ENCODE measurements at regions not wholly inside any gene's neighbourhood (a gene's known extent, or its start where the extent isn't known, plus 50 kb on each side); places are given as distances from the start of the nearest gene placed in this dataset.

DNA sequence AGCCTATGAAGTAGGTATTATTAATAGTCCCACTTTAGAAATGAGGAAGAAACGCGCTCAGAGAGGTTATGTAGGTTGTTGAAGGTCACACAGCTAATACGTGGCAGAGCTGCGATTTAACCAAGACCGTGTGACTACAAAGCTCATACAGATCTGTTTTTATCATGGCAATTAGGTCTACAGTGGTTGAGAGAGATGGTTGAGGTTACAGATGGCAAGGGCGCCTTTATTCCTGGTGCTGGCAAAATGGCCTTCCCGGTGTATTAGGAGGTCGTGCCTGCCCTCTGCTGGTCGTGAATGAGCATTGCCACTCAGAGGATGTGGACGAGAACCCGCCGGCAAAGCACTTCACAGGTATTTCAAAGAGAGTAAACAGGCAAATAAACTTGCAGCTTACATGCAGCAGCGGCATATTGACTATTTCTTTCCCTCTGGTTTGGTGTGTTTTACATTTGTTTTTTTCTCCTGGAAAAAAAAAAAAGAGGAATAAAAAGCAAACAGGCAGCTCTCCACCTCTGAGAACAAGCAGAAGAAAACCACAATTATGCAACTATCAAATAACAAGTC, 65.3 kb upstream of the EGFLAM start (continued):
- TF ChIP-seq ZNF280D (tag by site-specific recombination; IDR thresholded peaks at IDR 0.05): 0 out of 2 replicates have a peak, but pooled peaks have one; percentile 72
- no peak for TF ChIP-seq ZSCAN30 (tag by site-specific recombination; IDR thresholded peaks at IDR 0.05)
- TF ChIP-seq ZNF548 (tag by site-specific recombination; IDR thresholded peaks at IDR 0.05): no peak
- peak; percentile 54; the same call in 1 of the 2 replicates for TF ChIP-seq REPIN1 (tag by site-specific recombination; IDR thresholded peaks at IDR 0.05; ENCODE audit: low read depth)
- TF ChIP-seq, protein P1, sequence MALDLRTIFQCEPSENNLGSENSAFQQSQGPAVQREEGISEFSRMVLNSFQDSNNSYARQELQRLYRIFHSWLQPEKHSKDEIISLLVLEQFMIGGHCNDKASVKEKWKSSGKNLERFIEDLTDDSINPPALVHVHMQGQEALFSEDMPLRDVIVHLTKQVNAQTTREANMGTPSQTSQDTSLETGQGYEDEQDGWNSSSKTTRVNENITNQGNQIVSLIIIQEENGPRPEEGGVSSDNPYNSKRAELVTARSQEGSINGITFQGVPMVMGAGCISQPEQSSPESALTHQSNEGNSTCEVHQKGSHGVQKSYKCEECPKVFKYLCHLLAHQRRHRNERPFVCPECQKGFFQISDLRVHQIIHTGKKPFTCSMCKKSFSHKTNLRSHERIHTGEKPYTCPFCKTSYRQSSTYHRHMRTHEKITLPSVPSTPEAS (tag by site-specific recombination; IDR thresholded peaks at IDR 0.05): no peak
- TF ChIP-seq, protein P2, sequence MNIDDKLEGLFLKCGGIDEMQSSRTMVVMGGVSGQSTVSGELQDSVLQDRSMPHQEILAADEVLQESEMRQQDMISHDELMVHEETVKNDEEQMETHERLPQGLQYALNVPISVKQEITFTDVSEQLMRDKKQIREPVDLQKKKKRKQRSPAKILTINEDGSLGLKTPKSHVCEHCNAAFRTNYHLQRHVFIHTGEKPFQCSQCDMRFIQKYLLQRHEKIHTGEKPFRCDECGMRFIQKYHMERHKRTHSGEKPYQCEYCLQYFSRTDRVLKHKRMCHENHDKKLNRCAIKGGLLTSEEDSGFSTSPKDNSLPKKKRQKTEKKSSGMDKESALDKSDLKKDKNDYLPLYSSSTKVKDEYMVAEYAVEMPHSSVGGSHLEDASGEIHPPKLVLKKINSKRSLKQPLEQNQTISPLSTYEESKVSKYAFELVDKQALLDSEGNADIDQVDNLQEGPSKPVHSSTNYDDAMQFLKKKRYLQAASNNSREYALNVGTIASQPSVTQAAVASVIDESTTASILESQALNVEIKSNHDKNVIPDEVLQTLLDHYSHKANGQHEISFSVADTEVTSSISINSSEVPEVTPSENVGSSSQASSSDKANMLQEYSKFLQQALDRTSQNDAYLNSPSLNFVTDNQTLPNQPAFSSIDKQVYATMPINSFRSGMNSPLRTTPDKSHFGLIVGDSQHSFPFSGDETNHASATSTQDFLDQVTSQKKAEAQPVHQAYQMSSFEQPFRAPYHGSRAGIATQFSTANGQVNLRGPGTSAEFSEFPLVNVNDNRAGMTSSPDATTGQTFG (tag by site-specific recombination; IDR thresholded peaks at IDR 0.05; ENCODE audit: borderline replicate concordance): no peak
- no peak for TF ChIP-seq PRDM10 (tag by site-specific recombination; IDR thresholded peaks at IDR 0.05)
- TF ChIP-seq ZNF555 (tag by site-specific recombination; conservative IDR thresholded peaks at IDR 0.05): no peak
- TF ChIP-seq KLF8 (tag by site-specific recombination; IDR thresholded peaks at IDR 0.05): no peak
- TF ChIP-seq SCRT1 (tag by site-specific recombination; IDR thresholded peaks at IDR 0.05; ENCODE audit: borderline replicate concordance): no peak
- peak; percentile 85 for TF ChIP-seq ZNF580 (tag by site-specific recombination; IDR thresholded peaks at IDR 0.05)
- TF ChIP-seq MYNN (tag by site-specific recombination; IDR thresholded peaks at IDR 0.05; ENCODE audit: borderline replicate concordance): no peak
- TF ChIP-seq ZNF48 (tag by site-specific recombination; IDR thresholded peaks at IDR 0.05): no peak
- TF ChIP-seq OVOL3 (tag by site-specific recombination; IDR thresholded peaks at IDR 0.05): no peak
- TF ChIP-seq ZNF2 (tag by site-specific recombination; IDR thresholded peaks at IDR 0.05): peak; percentile 31; the same call in 1 of the 2 replicates
- no peak for TF ChIP-seq ZNF571 (tag by site-specific recombination; IDR thresholded peaks at IDR 0.05)
- peak; percentile 99 for TF ChIP-seq ZNF654 (tag by site-specific recombination; IDR thresholded peaks at IDR 0.05; ENCODE audit: low read depth)
- TF ChIP-seq ZNF214 (tag by site-specific recombination; IDR thresholded peaks at IDR 0.05; ENCODE audit: borderline replicate concordance): no peak
- peak; percentile 42; the same call in 1 of the 2 replicates for TF ChIP-seq SP7 (tag by site-specific recombination; IDR thresholded peaks at IDR 0.05)
- TF ChIP-seq, protein P3, sequence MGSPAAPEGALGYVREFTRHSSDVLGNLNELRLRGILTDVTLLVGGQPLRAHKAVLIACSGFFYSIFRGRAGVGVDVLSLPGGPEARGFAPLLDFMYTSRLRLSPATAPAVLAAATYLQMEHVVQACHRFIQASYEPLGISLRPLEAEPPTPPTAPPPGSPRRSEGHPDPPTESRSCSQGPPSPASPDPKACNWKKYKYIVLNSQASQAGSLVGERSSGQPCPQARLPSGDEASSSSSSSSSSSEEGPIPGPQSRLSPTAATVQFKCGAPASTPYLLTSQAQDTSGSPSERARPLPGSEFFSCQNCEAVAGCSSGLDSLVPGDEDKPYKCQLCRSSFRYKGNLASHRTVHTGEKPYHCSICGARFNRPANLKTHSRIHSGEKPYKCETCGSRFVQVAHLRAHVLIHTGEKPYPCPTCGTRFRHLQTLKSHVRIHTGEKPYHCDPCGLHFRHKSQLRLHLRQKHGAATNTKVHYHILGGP (tag by site-specific recombination; IDR thresholded peaks at IDR 0.05): no peak
- peak; percentile 80; the same call in 1 of the 2 replicates for TF ChIP-seq ZNF660 (tag by site-specific recombination; IDR thresholded peaks at IDR 0.05)
- no peak for TF ChIP-seq ZNF112 (tag by site-specific recombination; IDR thresholded peaks at IDR 0.05)
- no peak for TF ChIP-seq ZNF473 (tag by site-specific recombination; IDR thresholded peaks at IDR 0.05)
- peak; percentile 96 for TF ChIP-seq ZNF768 (tag by site-specific recombination; IDR thresholded peaks at IDR 0.05)
- peak; percentile 40; the same call in 1 of the 2 replicates for TF ChIP-seq ZNF692 (tag by site-specific recombination; IDR thresholded peaks at IDR 0.05)
- TF ChIP-seq YY2 (tag by site-specific recombination; IDR thresholded peaks at IDR 0.05): peak; percentile 34; the same call in 1 of the 2 replicates

All from HEK293 (cell line).